GM21367 (cell line): ENCODE measurements at regions not wholly inside any gene's neighbourhood (a gene's known extent, or its start where the extent isn't known, plus 50 kb on each side); places are given as distances from the start of the nearest gene placed in this dataset.
"Not testable (repeated sequence)": the region's sequence is repeated elsewhere in the genome, so short reads cannot be mapped to it uniquely, and the experiment has no call there.

ENCODE experiments used
- ATAC-seq: cut with Tn5 transposase; IDR thresholded peaks from one replicate; pipeline ENCODE4 v1.9.1; 2021; ENCODE audit not compliant: unreplicated experiment

- no peak for ATAC-seq
These were observed 224.5 kb upstream of the CENPE start for GRCh38 chr4:103422467-103423219.

DNA sequence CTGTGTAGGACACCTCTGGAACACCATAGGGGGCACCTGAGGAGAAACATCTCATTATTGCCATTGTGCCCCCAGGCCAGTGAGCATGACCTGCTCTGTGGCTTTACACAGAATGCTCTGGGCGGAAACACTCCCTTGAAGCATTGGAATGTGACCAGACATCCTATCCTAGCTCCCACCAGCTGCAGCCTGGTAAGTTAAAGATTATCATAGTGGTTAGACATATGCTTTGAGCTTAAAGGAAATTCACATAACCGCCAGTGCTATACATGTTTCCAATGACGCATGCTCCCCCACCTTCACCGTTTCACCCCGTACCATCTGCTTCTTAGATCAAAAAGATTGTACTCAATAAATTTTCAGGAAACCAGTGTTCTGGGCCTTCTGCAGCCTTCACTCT lies 217.7 kb upstream of the CENPE start:
- ATAC-seq, result no peak

DNA sequence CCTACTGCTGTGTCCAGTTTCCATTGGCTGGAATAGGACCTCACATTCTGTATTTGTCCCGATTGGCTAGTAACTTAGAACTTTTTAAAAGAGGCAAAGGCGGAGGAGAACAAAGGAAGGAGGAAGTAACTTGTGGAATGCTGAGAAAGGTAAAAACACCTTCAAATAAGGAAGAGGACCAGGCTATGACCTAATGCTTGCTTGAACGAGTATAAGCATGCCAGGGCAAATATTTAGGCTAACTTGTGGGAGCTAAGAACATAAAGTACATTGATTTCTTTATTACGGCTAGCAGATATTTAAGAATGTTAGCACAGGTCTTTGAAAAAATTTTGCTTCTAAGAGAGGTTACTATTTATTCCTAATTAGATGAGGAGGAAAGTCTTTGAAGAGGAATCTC lies 214.5 kb upstream of the CENPE start:
- not testable (repeated sequence) for ATAC-seq

DNA sequence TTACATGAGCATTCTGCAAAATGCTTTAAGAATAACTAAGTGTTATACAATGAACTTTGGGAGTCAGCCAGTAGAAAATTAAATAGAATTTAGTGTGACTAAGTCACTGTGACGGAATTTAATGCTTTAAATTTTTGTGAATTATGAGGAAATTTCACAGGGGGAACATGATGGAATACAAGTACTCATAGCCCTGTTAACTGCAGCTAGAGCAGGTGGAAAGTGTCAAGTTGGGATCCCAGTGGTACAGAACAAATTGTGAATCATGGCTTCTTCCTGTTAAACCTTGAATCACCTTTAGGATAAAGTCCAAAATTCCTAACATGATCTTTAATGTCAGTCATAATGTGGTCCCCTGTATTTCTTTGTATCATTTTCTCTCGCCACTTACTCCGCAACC lies 212.2 kb upstream of the CENPE start:
- no peak for ATAC-seq

- peak; percentile 68 for ATAC-seq
These were observed 207.3 kb upstream of the CENPE start for GRCh38 chr4:103405415-103405814.

DNA sequence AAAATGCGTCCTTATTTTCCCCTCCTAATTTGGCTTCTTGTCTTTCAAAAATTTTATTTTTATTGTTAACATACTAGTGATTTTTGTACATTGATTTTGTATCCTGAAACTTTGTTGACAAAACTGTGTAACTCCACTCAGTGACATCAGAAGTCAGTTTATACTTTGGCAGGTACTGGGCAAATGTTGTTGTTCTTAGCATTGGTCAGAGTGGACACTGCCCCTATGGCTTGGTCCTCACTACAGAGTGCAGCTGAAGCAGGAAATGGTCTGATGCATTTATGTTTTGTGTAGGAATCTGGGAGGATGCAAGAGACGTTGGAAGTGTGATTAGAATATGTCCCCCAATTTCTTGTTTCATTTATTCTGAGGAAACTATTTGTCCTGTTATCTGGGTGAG lies 205.5 kb upstream of the CENPE start:
- ATAC-seq, result no peak

DNA sequence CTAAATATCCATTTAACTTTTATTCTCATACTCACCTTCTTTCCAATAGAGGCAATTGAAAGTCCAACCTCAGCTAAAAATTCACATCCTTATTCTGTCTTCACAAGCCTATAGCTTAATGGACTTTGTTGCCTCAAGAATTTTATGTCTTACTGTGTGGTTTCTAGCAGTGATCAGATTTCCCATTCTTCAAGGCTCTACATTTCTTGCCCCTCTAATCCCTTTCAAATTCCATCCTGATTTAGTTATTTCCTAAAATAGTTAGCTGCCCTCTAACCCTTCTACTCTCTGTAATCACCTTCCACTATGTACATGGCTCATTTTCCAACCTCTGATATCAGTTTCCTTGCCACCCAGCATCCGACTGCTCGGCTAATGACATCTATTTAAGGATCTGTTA lies 204.1 kb upstream of the CENPE start:
- no peak for ATAC-seq

DNA sequence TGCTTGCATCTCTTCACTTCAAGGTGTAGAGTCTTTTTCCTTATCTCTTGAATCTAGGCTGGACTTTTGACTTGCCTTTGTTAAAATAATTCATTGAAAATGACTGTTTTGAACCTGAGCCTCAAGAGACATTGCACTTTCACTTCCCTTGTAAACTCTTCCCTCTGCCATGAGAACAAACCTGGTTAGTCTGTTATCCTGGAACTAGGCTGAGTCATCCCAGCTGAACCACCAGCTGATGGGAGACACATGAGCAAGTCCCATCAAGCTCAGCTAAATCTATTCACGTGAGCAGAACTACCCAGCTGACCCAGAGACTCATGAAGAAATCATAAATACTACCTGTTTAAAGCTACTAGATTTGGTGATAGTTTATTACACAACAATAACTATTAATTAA lies 202.3 kb upstream of the CENPE start:
- peak; percentile 65 for ATAC-seq

DNA sequence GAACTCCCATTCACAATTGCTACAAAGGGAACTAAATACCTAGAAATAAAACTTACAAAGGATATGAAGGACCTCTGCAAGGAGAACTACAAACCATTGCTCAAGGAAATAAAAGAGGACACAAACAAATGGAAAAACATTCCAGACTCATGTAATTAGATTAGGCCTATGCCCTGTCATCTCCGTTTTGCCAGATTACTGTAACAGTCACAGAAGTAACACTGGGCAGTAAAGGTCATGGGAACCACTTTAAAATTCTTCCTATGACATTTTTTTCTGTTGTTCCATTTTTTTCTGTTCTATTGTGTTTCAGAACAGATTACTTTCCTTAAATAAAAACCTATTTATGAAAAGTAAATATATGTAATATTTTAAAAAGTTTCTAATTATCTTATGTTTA lies 199.4 kb upstream of the CENPE start:
- ATAC-seq, result no peak

DNA sequence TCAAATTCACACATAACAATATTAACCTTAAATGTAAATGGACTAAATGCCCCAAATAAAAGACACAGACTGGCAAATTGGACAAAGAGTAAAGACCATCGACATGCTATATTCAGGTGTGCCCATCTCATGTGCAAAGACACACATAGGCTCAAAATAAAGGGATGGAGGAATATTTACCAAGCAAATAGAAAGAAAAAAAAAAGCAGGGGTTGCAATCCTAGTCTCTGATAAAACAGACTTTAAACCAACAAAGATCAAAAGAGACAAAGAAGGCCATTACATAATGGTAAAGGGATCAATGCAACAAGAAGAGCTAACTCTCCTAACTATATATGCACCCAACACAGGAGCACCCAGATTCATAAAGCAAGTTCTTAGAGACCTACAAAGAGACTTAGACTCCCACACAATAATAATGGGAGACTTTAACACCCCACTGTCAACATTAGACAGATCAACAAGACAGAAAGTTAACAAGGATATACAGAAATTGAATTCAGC lies 189.4 kb upstream of the CENPE start:
- ATAC-seq, result not testable (repeated sequence)

GRCh38 chr4:103385565-103385964 lies 187.4 kb upstream of the CENPE start:
- ATAC-seq, result not testable (repeated sequence)

DNA sequence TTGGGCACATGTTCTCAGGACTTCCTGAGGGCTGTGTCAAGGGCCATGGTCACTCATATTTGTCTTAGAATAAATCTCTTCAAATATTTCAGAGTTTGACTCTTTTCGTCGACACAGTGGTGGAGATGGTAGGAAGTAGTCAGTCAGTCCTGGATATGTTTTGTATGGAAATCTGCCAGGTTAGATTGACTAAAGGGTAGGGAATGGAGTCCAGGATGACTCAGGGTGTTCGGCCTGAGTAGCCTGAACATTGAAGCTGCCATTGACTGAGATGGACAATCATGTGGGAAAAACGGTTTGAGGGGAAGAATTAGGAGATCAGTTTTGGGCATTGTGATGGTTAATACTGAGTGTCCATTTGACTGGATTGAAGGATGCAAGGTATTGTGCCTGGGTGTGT lies 177.1 kb upstream of the CENPE start:
- no peak for ATAC-seq

GRCh38 chr4:103374758-103375157 lies 176.6 kb upstream of the CENPE start:
- ATAC-seq, result no peak

DNA sequence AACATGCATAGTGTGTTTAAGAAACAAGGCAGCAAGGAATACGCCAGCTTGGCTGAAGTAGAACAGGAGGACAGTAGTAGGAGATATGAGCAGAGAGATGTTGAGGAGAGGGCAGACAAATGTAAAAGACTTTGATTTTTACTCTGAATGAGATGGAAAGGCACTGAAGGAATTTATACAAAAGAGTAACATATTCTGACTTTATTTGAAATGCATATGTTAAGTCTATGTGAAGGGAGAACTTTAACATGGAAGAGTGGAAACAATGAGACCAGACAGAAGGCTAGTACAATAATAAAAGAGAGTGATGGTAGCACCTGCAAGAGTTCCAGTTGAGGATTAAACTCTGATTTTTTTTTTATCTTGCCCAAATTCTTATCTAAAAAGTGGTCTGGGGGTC lies 176.2 kb upstream of the CENPE start:
- no peak for ATAC-seq

DNA sequence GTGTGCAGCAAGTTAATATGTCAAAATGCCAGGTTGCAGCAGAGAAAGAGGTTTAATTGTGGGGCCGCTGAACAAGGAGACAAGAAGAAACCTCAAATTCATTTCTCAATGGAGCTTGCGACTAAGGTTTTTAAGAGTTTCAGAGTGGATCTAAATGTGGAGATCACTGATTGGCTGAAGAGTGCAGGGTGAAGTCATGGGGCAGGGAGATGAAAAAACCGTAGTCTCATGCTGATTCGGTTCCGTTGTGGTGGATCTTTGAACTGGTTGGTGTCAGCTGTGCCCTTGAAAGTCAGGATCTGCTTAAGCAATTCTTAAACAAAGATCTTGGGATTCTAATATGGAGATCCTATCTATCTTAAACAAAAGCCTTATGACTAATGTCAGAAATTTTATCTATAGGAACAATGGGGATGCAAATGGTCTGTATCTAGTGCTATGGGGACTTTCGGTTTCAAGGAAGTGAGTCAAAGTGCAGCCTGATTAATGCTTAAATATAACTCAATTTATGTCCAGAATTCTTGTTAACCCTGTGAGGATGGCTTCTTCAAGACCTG lies 173.9 kb upstream of the CENPE start:
- ATAC-seq, result no peak

- no peak for ATAC-seq
These were observed 172.2 kb upstream of the CENPE start for GRCh38 chr4:103370336-103370735.

DNA sequence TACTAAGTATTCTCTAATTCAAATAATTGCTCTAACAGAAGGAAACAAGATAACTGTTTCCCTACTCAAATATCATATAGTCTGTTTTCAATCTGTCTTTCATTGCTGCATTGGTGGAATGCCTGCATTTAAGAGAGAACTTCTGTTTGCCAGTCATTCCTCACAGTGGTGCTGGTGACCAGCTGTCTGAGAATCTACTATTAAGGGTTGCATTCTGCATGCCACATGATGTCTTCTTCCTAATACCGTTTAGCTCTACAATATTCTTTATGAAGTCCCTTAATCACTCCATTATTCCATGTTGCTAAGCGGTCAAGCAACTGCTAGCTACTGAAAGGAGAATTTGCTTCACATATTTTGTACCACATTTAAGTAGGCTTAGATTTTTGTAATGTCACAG lies 167.1 kb upstream of the CENPE start:
- ATAC-seq, result no peak

- no peak for ATAC-seq
These were observed 165.9 kb upstream of the CENPE start for GRCh38 chr4:103364083-103364482.

DNA sequence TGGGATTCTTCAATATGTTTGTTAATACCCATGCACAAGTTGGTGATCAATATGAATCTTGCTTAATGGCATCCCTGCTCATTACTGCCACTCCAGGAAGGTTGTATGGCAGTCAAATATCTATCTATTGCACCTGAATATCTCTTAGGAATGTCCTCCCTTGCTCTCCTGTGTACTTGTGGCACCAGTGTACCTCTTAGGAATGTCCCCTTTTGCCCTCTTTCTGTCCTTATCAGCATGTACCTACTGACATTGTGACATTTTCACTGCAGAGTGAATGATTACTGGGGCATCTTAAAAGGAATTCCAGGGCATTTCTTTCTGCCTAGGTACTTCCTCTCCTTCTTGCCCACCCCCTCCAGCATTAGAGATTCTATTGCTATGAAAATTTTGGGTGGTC lies 163.8 kb upstream of the CENPE start:
- ATAC-seq, result no peak

DNA sequence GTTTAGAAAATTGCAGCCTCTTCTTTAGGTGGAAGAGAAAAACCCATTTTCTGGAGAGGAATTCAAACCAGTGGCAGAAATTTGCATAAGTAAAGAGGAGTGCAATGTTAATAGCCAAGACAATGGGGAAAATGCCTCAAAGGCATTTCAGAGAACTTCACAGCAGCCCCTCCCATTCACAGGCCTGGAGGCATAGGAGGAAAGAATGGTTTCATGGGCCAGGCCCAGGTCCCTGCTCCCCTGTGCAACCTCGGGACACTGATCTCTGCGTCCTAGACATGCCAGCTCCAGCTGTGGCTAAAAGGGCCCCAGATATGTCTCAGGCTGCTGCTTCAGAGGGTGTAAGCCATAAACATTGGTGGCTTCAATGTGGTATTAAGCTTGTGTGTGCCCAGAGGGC lies 161.8 kb upstream of the CENPE start:
- ATAC-seq, result no peak

- no peak for ATAC-seq
These were observed 155.9 kb upstream of the CENPE start for GRCh38 chr4:103354006-103354405.

GRCh38 chr4:103329642-103330041 lies 131.5 kb upstream of the CENPE start:
- no peak for ATAC-seq

DNA sequence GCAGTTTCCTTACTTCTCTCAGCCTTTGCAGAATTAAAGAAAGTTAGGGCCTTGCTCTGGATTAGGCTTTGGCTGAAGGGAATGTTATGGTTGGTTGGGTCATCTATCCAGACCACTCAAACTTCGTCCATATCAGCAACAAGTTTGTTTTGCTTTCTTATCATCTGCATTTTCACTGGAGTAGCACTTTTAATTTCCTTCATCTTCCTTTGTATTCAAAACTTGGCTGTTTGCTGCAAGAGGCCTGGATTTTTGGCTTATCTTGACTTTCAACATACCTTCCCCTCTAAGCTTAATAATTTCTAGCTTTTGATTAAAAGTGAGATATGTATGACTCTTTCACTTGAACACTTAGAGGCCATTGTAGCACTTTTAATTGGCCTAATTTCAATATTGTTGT lies 126.7 kb upstream of the CENPE start:
- ATAC-seq, result no peak
